Epithelial cell of proximal tubule (primary cell): ENCODE measurements at regions not wholly inside any gene's neighbourhood (a gene's known extent, or its start where the extent isn't known, plus 50 kb on each side); places are given as distances from the start of the nearest gene placed in this dataset.

Experiments used
- DNase-seq: peaks from one replicate; pipeline ENCODE4 v3.0.0-alpha.2; 2011; ENCODE audit warnings: low read depth
- H3K4me3 ChIP-seq: 2 replicates; pipeline ENCODE4 v1.5.1; 2011; ENCODE audit warnings: low read depth, mild to moderate bottlenecking, low read length
- TF ChIP-seq, protein P1 (sequence below): conservative IDR thresholded peaks from 2 replicates; pipeline ENCODE4 v1.5.1; 2012; ENCODE audit warnings: low read depth, mild to moderate bottlenecking, low read length

DNA sequence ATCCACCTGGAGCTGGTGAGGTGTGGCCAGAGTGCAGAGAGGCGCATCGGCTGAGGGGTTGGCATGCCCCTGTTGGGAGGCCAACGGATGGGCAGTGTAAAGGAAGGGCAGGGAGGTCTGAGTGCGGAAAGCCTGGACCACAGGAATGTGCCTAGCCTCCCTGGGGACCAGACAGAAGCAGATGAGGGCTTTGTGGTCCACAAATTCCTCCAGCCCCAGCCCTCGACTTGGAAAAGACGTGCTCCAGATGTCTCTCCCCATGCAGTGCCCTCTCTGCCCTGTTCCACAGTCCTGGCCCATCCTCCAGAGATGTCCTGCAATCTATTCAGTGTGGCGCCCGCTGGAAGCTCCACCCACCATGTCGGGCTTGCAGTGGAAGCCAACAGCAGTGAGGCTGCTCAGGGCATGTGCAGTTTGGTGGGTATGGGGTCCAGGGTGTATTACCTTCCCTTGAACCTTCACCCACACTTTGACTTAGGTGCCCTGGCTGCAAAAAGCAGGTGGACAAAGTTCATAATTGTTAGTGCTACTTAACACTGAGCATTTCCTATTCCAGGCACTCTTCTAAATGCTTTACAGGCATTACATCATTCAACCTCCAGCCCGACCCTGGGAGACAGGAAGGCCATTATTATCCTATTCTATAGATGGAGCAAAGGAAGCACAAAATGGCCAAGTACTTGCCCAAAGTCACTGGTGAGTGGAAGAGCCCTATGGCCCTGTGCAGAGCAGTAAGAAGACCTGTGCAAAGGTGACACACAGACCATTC lies 120.2 kb upstream of the SLC25A48 start:
- DNase-seq: no peak
- TF ChIP-seq, protein P1, sequence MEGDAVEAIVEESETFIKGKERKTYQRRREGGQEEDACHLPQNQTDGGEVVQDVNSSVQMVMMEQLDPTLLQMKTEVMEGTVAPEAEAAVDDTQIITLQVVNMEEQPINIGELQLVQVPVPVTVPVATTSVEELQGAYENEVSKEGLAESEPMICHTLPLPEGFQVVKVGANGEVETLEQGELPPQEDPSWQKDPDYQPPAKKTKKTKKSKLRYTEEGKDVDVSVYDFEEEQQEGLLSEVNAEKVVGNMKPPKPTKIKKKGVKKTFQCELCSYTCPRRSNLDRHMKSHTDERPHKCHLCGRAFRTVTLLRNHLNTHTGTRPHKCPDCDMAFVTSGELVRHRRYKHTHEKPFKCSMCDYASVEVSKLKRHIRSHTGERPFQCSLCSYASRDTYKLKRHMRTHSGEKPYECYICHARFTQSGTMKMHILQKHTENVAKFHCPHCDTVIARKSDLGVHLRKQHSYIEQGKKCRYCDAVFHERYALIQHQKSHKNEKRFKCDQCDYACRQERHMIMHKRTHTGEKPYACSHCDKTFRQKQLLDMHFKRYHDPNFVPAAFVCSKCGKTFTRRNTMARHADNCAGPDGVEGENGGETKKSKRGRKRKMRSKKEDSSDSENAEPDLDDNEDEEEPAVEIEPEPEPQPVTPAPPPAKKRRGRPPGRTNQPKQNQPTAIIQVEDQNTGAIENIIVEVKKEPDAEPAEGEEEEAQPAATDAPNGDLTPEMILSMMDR: no peak
- no peak overlapping the region for H3K4me3 ChIP-seq

DNA sequence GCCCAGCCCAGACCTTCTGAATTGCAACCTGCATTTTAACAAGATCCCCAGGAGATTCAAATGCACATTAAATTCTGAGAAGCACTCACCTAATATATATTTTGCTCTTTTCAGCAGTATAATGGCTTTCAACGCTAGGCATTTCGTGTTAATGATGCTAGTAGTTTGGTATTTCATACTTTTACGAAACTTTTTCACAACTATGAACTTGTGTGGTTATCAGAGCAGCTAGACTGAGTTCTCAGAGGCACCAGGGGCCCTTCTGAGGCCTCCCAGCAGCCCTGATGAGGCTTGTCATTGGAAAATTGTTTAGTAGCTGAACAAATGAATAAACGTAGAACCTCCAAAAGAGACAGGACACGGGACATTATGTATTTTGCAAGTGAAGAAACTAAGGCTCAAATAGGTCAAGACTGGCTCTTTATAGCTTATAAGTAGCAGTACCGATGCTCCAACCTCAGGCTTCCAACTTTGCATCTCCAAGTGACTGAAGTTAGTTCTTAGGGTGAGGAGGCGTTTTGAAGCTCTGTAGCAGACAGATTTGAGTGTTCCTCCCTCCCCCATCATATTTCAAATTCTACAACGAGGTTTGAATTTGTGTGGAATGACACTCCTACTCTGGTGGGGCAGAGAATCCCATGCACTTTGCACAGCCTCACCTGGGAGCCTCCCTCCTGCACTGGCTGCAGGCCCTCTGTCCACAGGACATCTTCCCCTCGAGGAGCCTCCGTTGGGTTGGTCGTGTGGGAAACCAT lies 121.1 kb upstream of the SLC25A48 start:
- TF ChIP-seq, protein P1: no peak
- DNase-seq: no peak
- no peak overlapping the region for H3K4me3 ChIP-seq

DNA sequence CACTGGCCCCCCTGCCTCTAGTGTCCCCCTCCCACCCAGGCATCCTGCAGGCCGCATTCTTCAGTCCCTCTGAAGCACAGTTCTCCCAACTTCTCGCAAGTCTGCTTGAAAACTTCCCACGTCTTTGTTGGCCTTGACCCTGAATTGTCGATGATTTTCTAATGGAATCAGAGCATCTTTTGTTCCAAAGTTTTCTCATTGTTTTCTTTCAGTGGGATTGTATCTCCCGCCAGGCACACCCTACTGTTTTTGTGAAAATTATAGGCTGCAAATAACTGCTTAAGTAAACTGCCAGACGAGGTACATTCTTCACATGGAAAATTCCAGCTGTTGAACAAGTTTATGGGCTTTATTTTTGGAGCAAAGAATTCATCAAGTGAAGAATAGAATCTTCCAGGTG lies 122.6 kb upstream of the SLC25A48 start:
- TF ChIP-seq, protein P1: no peak
- no peak for DNase-seq
- no peak overlapping the region for H3K4me3 ChIP-seq

DNA sequence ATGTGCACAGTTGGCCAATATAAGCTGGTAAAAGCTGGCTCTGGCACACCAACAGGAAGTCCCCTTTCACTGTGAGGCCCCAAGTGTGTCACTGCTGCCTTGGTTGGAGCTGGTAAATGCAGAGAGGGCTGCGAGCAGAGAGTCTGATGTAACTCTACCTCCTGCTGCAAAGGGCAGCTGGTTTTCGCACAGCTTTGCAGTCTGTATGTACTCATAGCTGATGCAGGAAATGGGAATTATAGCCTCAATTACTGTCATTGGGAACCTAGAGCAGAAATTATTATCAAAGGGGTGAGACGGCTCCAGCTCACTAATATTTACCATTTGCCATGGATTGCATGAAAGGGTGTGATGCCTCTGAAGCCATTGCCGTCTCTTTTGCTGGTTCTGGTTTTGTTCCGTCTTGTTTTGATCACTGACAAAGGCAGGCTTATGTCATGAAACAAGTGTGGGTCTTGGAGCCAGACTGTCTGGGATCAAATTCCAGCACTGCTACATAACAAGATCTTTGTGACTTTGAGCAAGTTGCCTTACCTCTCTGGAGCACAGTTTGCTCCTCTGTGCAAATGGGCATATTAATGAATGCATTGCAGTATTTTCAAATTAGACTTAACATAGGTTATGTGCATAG lies 124.3 kb upstream of the SLC25A48 start:
- H3K4me3 ChIP-seq: no peak overlapping the region
- TF ChIP-seq, protein P1: no peak
- no peak for DNase-seq

DNA sequence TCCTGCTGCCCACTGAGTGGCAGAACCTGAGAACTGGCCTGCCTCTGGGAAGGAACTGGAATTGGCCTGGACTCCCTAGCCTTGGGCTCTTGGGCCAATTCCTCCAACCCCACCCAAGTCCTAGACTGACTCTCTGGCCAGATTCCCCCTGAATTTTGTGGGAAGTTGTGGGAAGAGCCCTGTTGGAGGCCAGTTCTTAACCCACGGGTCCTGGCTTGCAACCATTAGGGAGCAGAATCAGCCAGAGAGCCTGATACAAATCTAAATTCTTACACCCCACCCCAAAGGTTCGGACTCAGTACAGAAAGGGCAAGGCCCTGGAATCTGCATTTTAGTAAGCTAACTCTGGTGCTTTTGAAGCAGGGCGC lies 125.3 kb upstream of the SLC25A48 start:
- TF ChIP-seq, protein P1: no peak
- no peak for DNase-seq
- no peak overlapping the region for H3K4me3 ChIP-seq

DNA sequence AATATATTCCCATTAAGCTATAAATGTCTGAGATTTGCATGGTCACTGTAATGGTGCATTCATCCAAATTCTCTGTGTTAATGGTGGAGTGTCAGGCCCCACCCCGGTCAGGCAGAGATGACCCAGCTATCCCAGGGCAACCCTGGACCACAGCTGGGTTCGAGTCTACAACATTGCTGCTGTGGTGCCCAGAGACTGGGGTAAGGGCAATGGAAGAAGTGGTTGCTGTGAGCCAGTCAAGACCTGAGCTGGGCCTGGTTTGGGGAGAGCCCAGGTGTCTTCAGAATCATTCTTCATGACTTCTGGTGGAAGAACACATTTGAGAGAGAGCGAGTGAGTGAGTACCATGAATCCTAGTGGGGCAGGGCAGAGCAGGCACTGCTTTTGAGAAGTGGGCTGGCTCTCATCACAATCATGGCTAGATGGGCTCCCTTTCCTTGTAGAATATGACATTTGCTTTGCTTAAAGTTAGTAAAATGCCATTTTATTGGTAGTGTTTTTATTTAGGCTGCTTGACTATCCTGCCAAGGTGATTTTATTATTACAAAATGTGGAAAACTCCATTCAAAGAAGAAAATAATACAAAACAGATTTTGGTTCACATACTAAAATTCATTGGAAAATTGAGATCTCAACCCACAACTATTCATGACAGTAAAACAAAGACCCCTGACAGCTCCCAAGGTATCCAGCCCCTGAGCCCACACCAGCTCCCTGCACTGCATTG lies 125.8 kb upstream of the SLC25A48 start:
- no peak overlapping the region for H3K4me3 ChIP-seq
- no peak for DNase-seq
- TF ChIP-seq, protein P1: no peak
